AG09309 (cell line): ENCODE measurements at regions not wholly inside any gene's neighbourhood (a gene's known extent, or its start where the extent isn't known, plus 50 kb on each side); places are given as distances from the start of the nearest gene placed in this dataset.

Source experiments
- DNase-seq: peaks from one replicate; pipeline ENCODE4 v3.0.0-alpha.2; 2010; ENCODE audit warnings: low read depth
- H3K4me3 ChIP-seq: 2 replicates; pipeline ENCODE4 v1.5.1; 2011; ENCODE audit warnings: mild to moderate bottlenecking, low read depth, low read length, moderate library complexity; ENCODE audit not compliant: control insufficient read depth
- CTCF ChIP-seq: IDR thresholded peaks from 2 replicates; pipeline ENCODE4 v1.5.1; 2011; ENCODE audit warnings: mild to moderate bottlenecking, low read depth, low read length, inconsistent platforms; ENCODE audit not compliant: insufficient read depth, control insufficient read depth; ENCODE audit errors: missing control alignments

GRCh38 chr2:181755181-181755580 is 74.9 kb upstream of the NEUROD1 start:
- no peak overlapping the region for H3K4me3 ChIP-seq
- DNase-seq = no peak
- TF ChIP-seq CTCF = no peak

- TF ChIP-seq CTCF = no peak
- DNase-seq = no peak
- no peak overlapping the region for H3K4me3 ChIP-seq
Observed at GRCh38 chr2:181760521-181760920, 80.2 kb upstream of the NEUROD1 start.

- DNase-seq = no peak
- TF ChIP-seq CTCF = no peak
- no peak overlapping the region for H3K4me3 ChIP-seq
Observed at GRCh38 chr2:181761175-181761574, 80.9 kb upstream of the NEUROD1 start.

- H3K4me3 ChIP-seq = no peak overlapping the region
- no peak for TF ChIP-seq CTCF
- DNase-seq = no peak
Observed at GRCh38 chr2:181762000-181762399, 81.7 kb upstream of the NEUROD1 start.

GRCh38 chr2:181762848-181763247 is 82.5 kb upstream of the NEUROD1 start:
- no peak for TF ChIP-seq CTCF
- H3K4me3 ChIP-seq = no peak overlapping the region
- no peak for DNase-seq

GRCh38 chr2:181763423-181763822 is 83.1 kb upstream of the NEUROD1 start:
- TF ChIP-seq CTCF = no peak
- H3K4me3 ChIP-seq = no peak overlapping the region
- no peak for DNase-seq

GRCh38 chr2:181764095-181764963 is 84.0 kb upstream of the NEUROD1 start:
- no peak overlapping the region for H3K4me3 ChIP-seq
- no peak for TF ChIP-seq CTCF
- DNase-seq = no peak
